ENCODE measurements at regions not wholly inside any gene's neighbourhood (a gene's known extent, or its start where the extent isn't known, plus 50 kb on each side); places are given as distances from the start of the nearest gene placed in this dataset.

DNA sequence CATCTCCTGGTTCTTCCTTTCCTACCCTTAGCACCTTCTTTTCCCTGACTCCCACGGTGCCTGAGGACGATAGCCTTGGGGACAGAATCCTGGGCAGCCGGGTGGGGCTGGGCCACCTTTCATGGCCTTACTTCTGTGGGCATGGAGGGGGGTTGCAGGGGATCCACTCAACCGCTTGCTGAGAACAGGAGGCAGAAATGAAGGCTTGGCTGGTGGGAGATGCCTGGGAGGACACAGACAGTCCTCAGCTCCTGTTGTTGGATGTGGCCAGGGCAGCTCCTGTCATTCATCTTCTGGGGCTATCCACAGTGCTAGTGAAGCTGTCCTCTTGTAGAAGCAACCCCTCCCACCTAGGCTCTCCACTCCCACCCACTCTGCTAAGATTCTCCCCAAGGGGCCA lies 95.5 kb upstream of the CELF4 start:
- no peak for TF ChIP-seq POLR2AphosphoS5 (IDR thresholded peaks at IDR 0.05; ENCODE audit: low read depth)
- TF ChIP-seq, protein P1, sequence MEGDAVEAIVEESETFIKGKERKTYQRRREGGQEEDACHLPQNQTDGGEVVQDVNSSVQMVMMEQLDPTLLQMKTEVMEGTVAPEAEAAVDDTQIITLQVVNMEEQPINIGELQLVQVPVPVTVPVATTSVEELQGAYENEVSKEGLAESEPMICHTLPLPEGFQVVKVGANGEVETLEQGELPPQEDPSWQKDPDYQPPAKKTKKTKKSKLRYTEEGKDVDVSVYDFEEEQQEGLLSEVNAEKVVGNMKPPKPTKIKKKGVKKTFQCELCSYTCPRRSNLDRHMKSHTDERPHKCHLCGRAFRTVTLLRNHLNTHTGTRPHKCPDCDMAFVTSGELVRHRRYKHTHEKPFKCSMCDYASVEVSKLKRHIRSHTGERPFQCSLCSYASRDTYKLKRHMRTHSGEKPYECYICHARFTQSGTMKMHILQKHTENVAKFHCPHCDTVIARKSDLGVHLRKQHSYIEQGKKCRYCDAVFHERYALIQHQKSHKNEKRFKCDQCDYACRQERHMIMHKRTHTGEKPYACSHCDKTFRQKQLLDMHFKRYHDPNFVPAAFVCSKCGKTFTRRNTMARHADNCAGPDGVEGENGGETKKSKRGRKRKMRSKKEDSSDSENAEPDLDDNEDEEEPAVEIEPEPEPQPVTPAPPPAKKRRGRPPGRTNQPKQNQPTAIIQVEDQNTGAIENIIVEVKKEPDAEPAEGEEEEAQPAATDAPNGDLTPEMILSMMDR (conservative IDR thresholded peaks at IDR 0.05; ENCODE audit: low read depth in 2 of 2) = no peak
- no peak for TF ChIP-seq EZH2 (IDR thresholded peaks at IDR 0.05; ENCODE audit: low read depth, unreplicated experiment)
- no peak for TF ChIP-seq EZH2phosphoT487 (IDR thresholded peaks at IDR 0.05; ENCODE audit: unreplicated experiment)
- TF ChIP-seq, protein P2, sequence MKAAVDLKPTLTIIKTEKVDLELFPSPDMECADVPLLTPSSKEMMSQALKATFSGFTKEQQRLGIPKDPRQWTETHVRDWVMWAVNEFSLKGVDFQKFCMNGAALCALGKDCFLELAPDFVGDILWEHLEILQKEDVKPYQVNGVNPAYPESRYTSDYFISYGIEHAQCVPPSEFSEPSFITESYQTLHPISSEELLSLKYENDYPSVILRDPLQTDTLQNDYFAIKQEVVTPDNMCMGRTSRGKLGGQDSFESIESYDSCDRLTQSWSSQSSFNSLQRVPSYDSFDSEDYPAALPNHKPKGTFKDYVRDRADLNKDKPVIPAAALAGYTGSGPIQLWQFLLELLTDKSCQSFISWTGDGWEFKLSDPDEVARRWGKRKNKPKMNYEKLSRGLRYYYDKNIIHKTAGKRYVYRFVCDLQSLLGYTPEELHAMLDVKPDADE (IDR thresholded peaks at IDR 0.05) = no peak
- TF ChIP-seq, protein P3, sequence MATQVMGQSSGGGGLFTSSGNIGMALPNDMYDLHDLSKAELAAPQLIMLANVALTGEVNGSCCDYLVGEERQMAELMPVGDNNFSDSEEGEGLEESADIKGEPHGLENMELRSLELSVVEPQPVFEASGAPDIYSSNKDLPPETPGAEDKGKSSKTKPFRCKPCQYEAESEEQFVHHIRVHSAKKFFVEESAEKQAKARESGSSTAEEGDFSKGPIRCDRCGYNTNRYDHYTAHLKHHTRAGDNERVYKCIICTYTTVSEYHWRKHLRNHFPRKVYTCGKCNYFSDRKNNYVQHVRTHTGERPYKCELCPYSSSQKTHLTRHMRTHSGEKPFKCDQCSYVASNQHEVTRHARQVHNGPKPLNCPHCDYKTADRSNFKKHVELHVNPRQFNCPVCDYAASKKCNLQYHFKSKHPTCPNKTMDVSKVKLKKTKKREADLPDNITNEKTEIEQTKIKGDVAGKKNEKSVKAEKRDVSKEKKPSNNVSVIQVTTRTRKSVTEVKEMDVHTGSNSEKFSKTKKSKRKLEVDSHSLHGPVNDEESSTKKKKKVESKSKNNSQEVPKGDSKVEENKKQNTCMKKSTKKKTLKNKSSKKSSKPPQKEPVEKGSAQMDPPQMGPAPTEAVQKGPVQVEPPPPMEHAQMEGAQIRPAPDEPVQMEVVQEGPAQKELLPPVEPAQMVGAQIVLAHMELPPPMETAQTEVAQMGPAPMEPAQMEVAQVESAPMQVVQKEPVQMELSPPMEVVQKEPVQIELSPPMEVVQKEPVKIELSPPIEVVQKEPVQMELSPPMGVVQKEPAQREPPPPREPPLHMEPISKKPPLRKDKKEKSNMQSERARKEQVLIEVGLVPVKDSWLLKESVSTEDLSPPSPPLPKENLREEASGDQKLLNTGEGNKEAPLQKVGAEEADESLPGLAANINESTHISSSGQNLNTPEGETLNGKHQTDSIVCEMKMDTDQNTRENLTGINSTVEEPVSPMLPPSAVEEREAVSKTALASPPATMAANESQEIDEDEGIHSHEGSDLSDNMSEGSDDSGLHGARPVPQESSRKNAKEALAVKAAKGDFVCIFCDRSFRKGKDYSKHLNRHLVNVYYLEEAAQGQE (IDR thresholded peaks at IDR 0.05; ENCODE audit: unreplicated experiment) = no peak
- TF ChIP-seq CREB1 (CRISPR knock-in tag; IDR thresholded peaks at IDR 0.05; ENCODE audit: low read depth) = no peak
- TF ChIP-seq STAT1 (IDR thresholded peaks at IDR 0.05; ENCODE audit: unreplicated experiment) = no peak
- no peak for TF ChIP-seq JUNB (IDR thresholded peaks at IDR 0.05; ENCODE audit: unreplicated experiment)

Measured in GM23338 (cell line).